ENCODE measurements at regions not wholly inside any gene's neighbourhood (a gene's known extent, or its start where the extent isn't known, plus 50 kb on each side); places are given as distances from the start of the nearest gene placed in this dataset.
"Not testable (repeated sequence)": the region's sequence is repeated elsewhere in the genome, so short reads cannot be mapped to it uniquely, and the experiment has no call there.

- H3K36me3 ChIP-seq (ENCODE audit: control insufficient read depth, insufficient read depth, low read length) = no peaks in the 10 kb centered on the region
- H3K4me3 ChIP-seq (ENCODE audit: low read depth, low read length) = no peak overlapping the region
- no peaks in the 10 kb centered on the region for H3K9me3 ChIP-seq (ENCODE audit: control insufficient read depth, insufficient read depth, low read length)
- H3K9ac ChIP-seq (ENCODE audit: low read depth, low read length) = no peak overlapping the region
- H3K27me3 ChIP-seq (ENCODE audit: control insufficient read depth, insufficient read depth, low read length) = no peaks in the 10 kb centered on the region
- H3K4me1 ChIP-seq (ENCODE audit: control insufficient read depth, insufficient read depth, low read length) = no peaks in the 10 kb centered on the region
Measured at GRCh38 chr2:57490741-57491140, 555.9 kb upstream of the VRK2 start.

GRCh38 chr2:57491213-57491612 is 555.4 kb upstream of the VRK2 start:
- Histone ChIP-seq H3K36me3 (ENCODE audit: control insufficient read depth, insufficient read depth, low read length) (no peaks in the 10 kb centered on the region), H3K27me3 (ENCODE audit: control insufficient read depth, insufficient read depth, low read length) (no peaks in the 10 kb centered on the region), H3K9me3 (ENCODE audit: control insufficient read depth, insufficient read depth, low read length) (no peaks in the 10 kb centered on the region), H3K4me3 (ENCODE audit: low read depth, low read length) (no peak overlapping the region), H3K4me1 (ENCODE audit: control insufficient read depth, insufficient read depth, low read length) (no peaks in the 10 kb centered on the region), H3K9ac (ENCODE audit: low read depth, low read length) (no peak overlapping the region)

GRCh38 chr2:57493966-57494365 is 552.6 kb upstream of the VRK2 start:
- H3K4me3 ChIP-seq (ENCODE audit: low read depth, low read length); H3K27me3 ChIP-seq (ENCODE audit: control insufficient read depth, insufficient read depth, low read length); H3K4me1 ChIP-seq (ENCODE audit: control insufficient read depth, insufficient read depth, low read length); H3K9me3 ChIP-seq (ENCODE audit: control insufficient read depth, insufficient read depth, low read length); H3K36me3 ChIP-seq (ENCODE audit: control insufficient read depth, insufficient read depth, low read length); H3K9ac ChIP-seq (ENCODE audit: low read depth, low read length): not testable (repeated sequence)

GRCh38 chr2:57497489-57498096 is 549.0 kb upstream of the VRK2 start:
- no peaks in the 10 kb centered on the region for H3K27me3 ChIP-seq (ENCODE audit: control insufficient read depth, insufficient read depth, low read length)

GRCh38 chr2:57504787-57505186 is 541.8 kb upstream of the VRK2 start:
- no peaks in the 10 kb centered on the region for H3K27me3 ChIP-seq (ENCODE audit: control insufficient read depth, insufficient read depth, low read length)
- H3K4me1 ChIP-seq (ENCODE audit: control insufficient read depth, insufficient read depth, low read length) = no peaks in the 10 kb centered on the region
- no peaks in the 10 kb centered on the region for H3K9me3 ChIP-seq (ENCODE audit: control insufficient read depth, insufficient read depth, low read length)
- H3K9ac ChIP-seq (ENCODE audit: low read depth, low read length) = no peak overlapping the region
- no peaks in the 10 kb centered on the region for H3K36me3 ChIP-seq (ENCODE audit: control insufficient read depth, insufficient read depth, low read length)
- no peak overlapping the region for H3K4me3 ChIP-seq (ENCODE audit: low read depth, low read length)

More at GRCh38 chr2:57497489-57498096, 549.0 kb upstream of the VRK2 start:
- no peaks in the 10 kb centered on the region for H3K9me3 ChIP-seq (ENCODE audit: control insufficient read depth, insufficient read depth, low read length)
- no peak overlapping the region for H3K4me3 ChIP-seq (ENCODE audit: low read depth, low read length)
- H3K9ac ChIP-seq (ENCODE audit: low read depth, low read length) = no peak overlapping the region
- H3K4me1 ChIP-seq (ENCODE audit: control insufficient read depth, insufficient read depth, low read length) = no peaks in the 10 kb centered on the region
- no peaks in the 10 kb centered on the region for H3K36me3 ChIP-seq (ENCODE audit: control insufficient read depth, insufficient read depth, low read length)

GRCh38 chr2:57509189-57509588 is 537.4 kb upstream of the VRK2 start:
- Histone ChIP-seq H3K9ac (ENCODE audit: low read depth, low read length) (no peak overlapping the region), H3K27me3 (ENCODE audit: control insufficient read depth, insufficient read depth, low read length) (no peaks in the 10 kb centered on the region), H3K9me3 (ENCODE audit: control insufficient read depth, insufficient read depth, low read length) (no peaks in the 10 kb centered on the region), H3K36me3 (ENCODE audit: control insufficient read depth, insufficient read depth, low read length) (no peaks in the 10 kb centered on the region), H3K4me3 (ENCODE audit: low read depth, low read length) (no peak overlapping the region), H3K4me1 (ENCODE audit: control insufficient read depth, insufficient read depth, low read length) (no peaks in the 10 kb centered on the region)

- H3K27me3 ChIP-seq (ENCODE audit: control insufficient read depth, insufficient read depth, low read length) = no peaks in the 10 kb centered on the region
- no peaks in the 10 kb centered on the region for H3K4me1 ChIP-seq (ENCODE audit: control insufficient read depth, insufficient read depth, low read length)
- H3K36me3 ChIP-seq (ENCODE audit: control insufficient read depth, insufficient read depth, low read length) = no peaks in the 10 kb centered on the region
- H3K4me3 ChIP-seq (ENCODE audit: low read depth, low read length) = no peak overlapping the region
- no peak overlapping the region for H3K9ac ChIP-seq (ENCODE audit: low read depth, low read length)
- H3K9me3 ChIP-seq (ENCODE audit: control insufficient read depth, insufficient read depth, low read length) = no peaks in the 10 kb centered on the region
Measured at GRCh38 chr2:57510704-57511103, 535.9 kb upstream of the VRK2 start.

- no peaks in the 10 kb centered on the region for H3K36me3 ChIP-seq (ENCODE audit: control insufficient read depth, insufficient read depth, low read length)
- no peaks in the 10 kb centered on the region for H3K27me3 ChIP-seq (ENCODE audit: control insufficient read depth, insufficient read depth, low read length)
- no peak overlapping the region for H3K9ac ChIP-seq (ENCODE audit: low read depth, low read length)
- H3K4me1 ChIP-seq (ENCODE audit: control insufficient read depth, insufficient read depth, low read length) = no peaks in the 10 kb centered on the region
- no peak overlapping the region for H3K4me3 ChIP-seq (ENCODE audit: low read depth, low read length)
- H3K9me3 ChIP-seq (ENCODE audit: control insufficient read depth, insufficient read depth, low read length) = no peaks in the 10 kb centered on the region
Measured at GRCh38 chr2:57515366-57515765, 531.2 kb upstream of the VRK2 start.

GRCh38 chr2:57516698-57517340 is 529.8 kb upstream of the VRK2 start:
- Histone ChIP-seq H3K4me1 (ENCODE audit: control insufficient read depth, insufficient read depth, low read length) (no peaks in the 10 kb centered on the region), H3K27me3 (ENCODE audit: control insufficient read depth, insufficient read depth, low read length) (no peaks in the 10 kb centered on the region), H3K9ac (ENCODE audit: low read depth, low read length) (no peak overlapping the region), H3K4me3 (ENCODE audit: low read depth, low read length) (no peak overlapping the region), H3K36me3 (ENCODE audit: control insufficient read depth, insufficient read depth, low read length) (no peaks in the 10 kb centered on the region), H3K9me3 (ENCODE audit: control insufficient read depth, insufficient read depth, low read length) (no peaks in the 10 kb centered on the region)

- Histone ChIP-seq H3K4me1 (ENCODE audit: control insufficient read depth, insufficient read depth, low read length) (no peaks in the 10 kb centered on the region), H3K9me3 (ENCODE audit: control insufficient read depth, insufficient read depth, low read length) (no peaks in the 10 kb centered on the region), H3K9ac (ENCODE audit: low read depth, low read length) (no peak overlapping the region), H3K27me3 (ENCODE audit: control insufficient read depth, insufficient read depth, low read length) (no peaks in the 10 kb centered on the region), H3K4me3 (ENCODE audit: low read depth, low read length) (no peak overlapping the region), H3K36me3 (ENCODE audit: control insufficient read depth, insufficient read depth, low read length) (no peaks in the 10 kb centered on the region)
Measured at GRCh38 chr2:57523304-57523703, 523.3 kb upstream of the VRK2 start.

GRCh38 chr2:57527685-57528084 is 518.9 kb upstream of the VRK2 start:
- Histone ChIP-seq H3K9me3 (ENCODE audit: control insufficient read depth, insufficient read depth, low read length) (no peaks in the 10 kb centered on the region), H3K27me3 (ENCODE audit: control insufficient read depth, insufficient read depth, low read length) (no peaks in the 10 kb centered on the region), H3K9ac (ENCODE audit: low read depth, low read length) (no peak overlapping the region), H3K36me3 (ENCODE audit: control insufficient read depth, insufficient read depth, low read length) (no peaks in the 10 kb centered on the region), H3K4me3 (ENCODE audit: low read depth, low read length) (no peak overlapping the region), H3K4me1 (ENCODE audit: control insufficient read depth, insufficient read depth, low read length) (no peaks in the 10 kb centered on the region)

GRCh38 chr2:57528499-57528898 is 518.1 kb upstream of the VRK2 start:
- Histone ChIP-seq H3K9me3 (ENCODE audit: control insufficient read depth, insufficient read depth, low read length) (no peaks in the 10 kb centered on the region), H3K4me1 (ENCODE audit: control insufficient read depth, insufficient read depth, low read length) (no peaks in the 10 kb centered on the region), H3K4me3 (ENCODE audit: low read depth, low read length) (no peak overlapping the region)

More at GRCh38 chr2:57528499-57528898, 518.1 kb upstream of the VRK2 start:
- no peak overlapping the region for H3K9ac ChIP-seq (ENCODE audit: low read depth, low read length)
- no peaks in the 10 kb centered on the region for H3K36me3 ChIP-seq (ENCODE audit: control insufficient read depth, insufficient read depth, low read length)
- H3K27me3 ChIP-seq (ENCODE audit: control insufficient read depth, insufficient read depth, low read length) = no peaks in the 10 kb centered on the region
